Peyer's patch (tissue), 4 donors: ENCODE measurements at regions not wholly inside any gene's neighbourhood (a gene's known extent, or its start where the extent isn't known, plus 50 kb on each side); places are given as distances from the start of the nearest gene placed in this dataset.
"Not testable (repeated sequence)": the region's sequence is repeated elsewhere in the genome, so short reads cannot be mapped to it uniquely, and the experiment has no call there.

Experiments
- DNase-seq, 3 donors: peaks; one replicate each; pipeline ENCODE4 v3.0.0-alpha.2; 2017 to 2019
- H3K27ac ChIP-seq, 4 donors: fragments of 200-600 bp; sonication (generic); one replicate each; pipeline ENCODE4 v1.5.1; 2016 to 2019
- H3K27me3 ChIP-seq, 2 donors: fragments of 200-600 bp; sonication (generic); one replicate each; pipeline ENCODE4 v1.5.1; 2019
- H3K36me3 ChIP-seq, 3 donors: fragments of 200-600 bp; sonication (generic); one replicate each; pipeline ENCODE4 v1.5.1; 2016 to 2019
- H3K4me1 ChIP-seq, 4 donors: fragments of 200-600 bp; sonication (generic); one replicate each; pipeline ENCODE4 v1.5.1; 2016 to 2019
- H3K4me3 ChIP-seq, 4 donors: fragments of 200-600 bp; sonication (generic); 1 replicate in 3 of 4; 2 replicates in 1 of 4; pipeline ENCODE4 v1.5.1; 2016 to 2019; ENCODE audit warnings: mild to moderate bottlenecking in 1 of 4
- H3K9me3 ChIP-seq, 4 donors: fragments of 200-600 bp; sonication (generic); one replicate each; pipeline ENCODE4 v1.5.1; 2016 to 2019; ENCODE audit warnings: mild to moderate bottlenecking in 1 of 4
- POLR2A ChIP-seq, 2 donors: fragments of 450-650 bp; IDR thresholded peaks; one replicate each; pipeline ENCODE4 v1.5.1; 2017; ENCODE audit warnings: antibody characterized with exemption in 2 of 2, mild to moderate bottlenecking in 2 of 2, moderate library complexity in 2 of 2
- TF ChIP-seq, protein P1 (sequence below), 6 experiments: fragments of 450-650 bp in 4 of 6; fragments of 200-600 bp in 2 of 6; sonication (generic) in 1 of 6; IDR thresholded peaks; one replicate each; pipeline ENCODE4 v1.5.1; 2017 to 2019; ENCODE audit warnings: antibody characterized with exemption in 6 of 6, mild to moderate bottlenecking in 3 of 6, moderate library complexity in 1 of 6

- no peak for TF ChIP-seq POLR2A (IDR thresholded peaks at IDR 0.05)
- TF ChIP-seq, protein P1, sequence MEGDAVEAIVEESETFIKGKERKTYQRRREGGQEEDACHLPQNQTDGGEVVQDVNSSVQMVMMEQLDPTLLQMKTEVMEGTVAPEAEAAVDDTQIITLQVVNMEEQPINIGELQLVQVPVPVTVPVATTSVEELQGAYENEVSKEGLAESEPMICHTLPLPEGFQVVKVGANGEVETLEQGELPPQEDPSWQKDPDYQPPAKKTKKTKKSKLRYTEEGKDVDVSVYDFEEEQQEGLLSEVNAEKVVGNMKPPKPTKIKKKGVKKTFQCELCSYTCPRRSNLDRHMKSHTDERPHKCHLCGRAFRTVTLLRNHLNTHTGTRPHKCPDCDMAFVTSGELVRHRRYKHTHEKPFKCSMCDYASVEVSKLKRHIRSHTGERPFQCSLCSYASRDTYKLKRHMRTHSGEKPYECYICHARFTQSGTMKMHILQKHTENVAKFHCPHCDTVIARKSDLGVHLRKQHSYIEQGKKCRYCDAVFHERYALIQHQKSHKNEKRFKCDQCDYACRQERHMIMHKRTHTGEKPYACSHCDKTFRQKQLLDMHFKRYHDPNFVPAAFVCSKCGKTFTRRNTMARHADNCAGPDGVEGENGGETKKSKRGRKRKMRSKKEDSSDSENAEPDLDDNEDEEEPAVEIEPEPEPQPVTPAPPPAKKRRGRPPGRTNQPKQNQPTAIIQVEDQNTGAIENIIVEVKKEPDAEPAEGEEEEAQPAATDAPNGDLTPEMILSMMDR (IDR thresholded peaks at IDR 0.05) = no peak
- no peaks in the 10 kb centered on the region for H3K27me3 ChIP-seq
- H3K4me1 ChIP-seq = no peaks in the 10 kb centered on the region
- H3K4me3 ChIP-seq = no peak overlapping the region
- no peak for DNase-seq
- H3K9me3 ChIP-seq = no peaks in the 10 kb centered on the region
- no peaks in the 10 kb centered on the region for H3K36me3 ChIP-seq
- no peak overlapping the region for H3K27ac ChIP-seq
Observed at GRCh38 chr15:79743032-79743431, 153.8 kb downstream of the MTHFS start.

DNA sequence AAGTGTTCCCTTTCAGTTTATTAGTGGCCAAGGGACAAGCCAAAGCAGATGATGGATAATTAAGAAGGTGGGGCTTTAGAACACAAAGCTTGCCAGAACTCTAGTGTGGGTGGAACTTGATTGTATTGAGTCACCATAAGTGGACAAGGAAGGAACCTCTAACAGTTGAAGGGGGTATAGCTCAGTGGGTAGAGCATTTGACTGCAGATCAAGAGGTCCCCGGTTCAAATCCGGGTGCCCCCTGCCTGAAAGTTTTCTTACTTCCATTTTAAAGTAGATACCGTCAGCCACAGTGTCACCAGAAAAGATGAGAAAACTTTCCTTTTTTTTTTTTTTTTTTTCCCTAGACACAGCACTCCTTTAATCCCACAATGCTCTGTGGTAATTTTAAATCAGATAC, 152.3 kb downstream of the MTHFS start:
- H3K9me3 ChIP-seq, H3K36me3 ChIP-seq, H3K4me1 ChIP-seq: not testable (repeated sequence)

GRCh38 chr15:79756365-79756764, 140.4 kb downstream of the MTHFS start:
- no peak for TF ChIP-seq POLR2A (IDR thresholded peaks at IDR 0.05)
- TF ChIP-seq, protein P1 (IDR thresholded peaks at IDR 0.05) = no peak
- no peaks in the 10 kb centered on the region for H3K4me1 ChIP-seq
- no peaks in the 10 kb centered on the region for H3K36me3 ChIP-seq
- no peak overlapping the region for H3K27ac ChIP-seq
- DNase-seq = no peak
- no peaks in the 10 kb centered on the region for H3K9me3 ChIP-seq
- H3K27me3 ChIP-seq = no peaks in the 10 kb centered on the region
- no peak overlapping the region for H3K4me3 ChIP-seq

More for the DNA sequence above, 152.3 kb downstream of the MTHFS start:
- H3K27ac ChIP-seq, H3K27me3 ChIP-seq, DNase-seq, H3K4me3 ChIP-seq: not testable (repeated sequence)

- H3K27me3 ChIP-seq = no peaks in the 10 kb centered on the region
- H3K27ac ChIP-seq = no peak overlapping the region
- H3K4me1 ChIP-seq = no peaks in the 10 kb centered on the region
- no peak for TF ChIP-seq POLR2A (IDR thresholded peaks at IDR 0.05)
- TF ChIP-seq, protein P1 (IDR thresholded peaks at IDR 0.05) = no peak
- DNase-seq = no peak
- no peaks in the 10 kb centered on the region for H3K36me3 ChIP-seq
- H3K4me3 ChIP-seq = no peak overlapping the region
- H3K9me3 ChIP-seq = no peaks in the 10 kb centered on the region
Observed at GRCh38 chr15:79765081-79765480, 131.7 kb downstream of the MTHFS start.

GRCh38 chr15:79769069-79769481, 127.7 kb downstream of the MTHFS start:
- TF ChIP-seq POLR2A (IDR thresholded peaks at IDR 0.05) = no peak
- TF ChIP-seq, protein P1 (IDR thresholded peaks at IDR 0.05) = peak in 3 of 6 experiments; percentile 18 to 40 (median 23)
- H3K4me3 ChIP-seq = no peak overlapping the region
- no peaks in the 10 kb centered on the region for H3K4me1 ChIP-seq
- no peaks in the 10 kb centered on the region for H3K9me3 ChIP-seq
- no peaks in the 10 kb centered on the region for H3K36me3 ChIP-seq
- H3K27me3 ChIP-seq = no peaks in the 10 kb centered on the region
- no peak overlapping the region for H3K27ac ChIP-seq
- no peak for DNase-seq

GRCh38 chr15:79769933-79770759, 126.7 kb downstream of the MTHFS start:
- H3K4me3 ChIP-seq = no peak overlapping the region
- TF ChIP-seq, protein P1 (IDR thresholded peaks at IDR 0.05) = no peak
- no peak for TF ChIP-seq POLR2A (IDR thresholded peaks at IDR 0.05)
- no peak for DNase-seq
- no peaks in the 10 kb centered on the region for H3K4me1 ChIP-seq
- no peaks in the 10 kb centered on the region for H3K27me3 ChIP-seq
- no peaks in the 10 kb centered on the region for H3K36me3 ChIP-seq
- H3K27ac ChIP-seq = no peak overlapping the region
- H3K9me3 ChIP-seq = no peaks in the 10 kb centered on the region
